HCT116 (cell line): ENCODE measurements at regions not wholly inside any gene's neighbourhood (a gene's known extent, or its start where the extent isn't known, plus 50 kb on each side); places are given as distances from the start of the nearest gene placed in this dataset.

Experiments
- ATAC-seq: fragments of 200-7000 bp; cut with Tn5 transposase; 2 replicates; pipeline ENCODE4 v1.9.1; 2020; ENCODE audit warnings: mild to moderate bottlenecking, moderate library complexity
- BruUV-seq: library from RNA; stranded (reverse); fragments of 400-500 nt; replicated peaks from 2 replicates; lab custom pipeline; 2021; lab: Mats Ljungman, UMichigan
- CTCF ChIA-PET: fragments of 300-600 bp; sonication (Branson Sonifier 250); formaldehyde crosslinking; loops from one replicate; lab custom pipeline; 2021; ENCODE audit warnings: antibody characterized with exemption; lab: Charles Lee
- POLR2A ChIA-PET: fragments of 300-600, 350-600 bp; sonication (Branson Sonifier 250); formaldehyde crosslinking; loops from one replicate; lab custom pipeline; 2021; ENCODE audit warnings: antibody characterized with exemption; lab: Charles Lee
- RAD21 ChIA-PET, 2 experiments: fragments of 300-600 bp; sonication (Branson Sonifier 250); formaldehyde crosslinking; loops; one replicate each; lab custom pipeline; 2023; ENCODE audit warnings: low total read pairs in 2 of 2; ENCODE audit not compliant: uncharacterized antibody in 2 of 2, unreplicated experiment in 2 of 2, low non-redundant PET in 1 of 2; lab: Charles Lee
- DNase-seq: peaks from one replicate; pipeline ENCODE4 v3.0.0-alpha.2; 2010; ENCODE audit warnings: low read depth, low spot score
- H2AFZ ChIP-seq: fragments of 200-600 bp; shearing (Covaris generic), sonication (generic); 2 replicates; pipeline ENCODE4 v1.6.1; 2017; ENCODE audit warnings: low read depth, mixed run types, mixed read lengths, antibody characterized with exemption, low read length; ENCODE audit not compliant: poor library complexity, severe bottlenecking
- H3K27ac ChIP-seq: 2 replicates; pipeline ENCODE4 v1.5.1; 2012; ENCODE audit warnings: low read depth, low read length
- H3K27me3 ChIP-seq: fragments of 200-600 bp; sonication (generic); 2 replicates; pipeline ENCODE4 v1.6.1; 2016; ENCODE audit warnings: mixed run types, low read length, mixed read lengths; ENCODE audit not compliant: insufficient read depth
- H3K36me3 ChIP-seq, 2 experiments: fragments of 200-500 bp in 1 of 2; fragments of 200-600 bp in 1 of 2; sonication (Bioruptor generic) in 1 of 2; sonication (generic) in 1 of 2; 2 replicates each; pipeline versions ENCODE4 v1.5.1 to v1.6.1; 2014 to 2016; ENCODE audit warnings: low read length in 2 of 2, inconsistent platforms in 1 of 2, mixed read lengths in 1 of 2, mixed run types in 1 of 2; ENCODE audit not compliant: insufficient read depth in 2 of 2, control insufficient read depth in 1 of 2
- H3K4me1 ChIP-seq, 2 experiments: fragments of 200-600 bp in 1 of 2; sonication (generic) in 1 of 2; 2 replicates each; pipeline versions ENCODE4 v1.5.1 to v1.6.1; 2012 to 2017; ENCODE audit warnings: low read length in 2 of 2, inconsistent platforms in 1 of 2, mild to moderate bottlenecking in 1 of 2, mixed read lengths in 1 of 2, mixed run types in 1 of 2, moderate library complexity in 1 of 2; ENCODE audit not compliant: insufficient read depth in 2 of 2, control insufficient read depth in 1 of 2
- H3K4me2 ChIP-seq: fragments of 200-600 bp; sonication (generic); 2 replicates; pipeline ENCODE4 v1.6.1; 2017; ENCODE audit warnings: mixed run types, low read length, mixed read lengths
- H3K4me3 ChIP-seq, 2 experiments: fragments of 200-600 bp in 1 of 2; sonication (generic) in 1 of 2; replicated peaks in 1 of 2; 2 replicates each; pipeline ENCODE4 v1.5.1; 2011 to 2016; ENCODE audit warnings: low read length in 2 of 2, control low read depth in 1 of 2, low read depth in 1 of 2, mild to moderate bottlenecking in 1 of 2, mixed read lengths in 1 of 2, mixed run types in 1 of 2
- H3K79me2 ChIP-seq: fragments of 200-600 bp; sonication (generic); 2 replicates; pipeline ENCODE4 v1.6.1; 2017; ENCODE audit warnings: mild to moderate bottlenecking, mixed run types, low read length, moderate library complexity, mixed read lengths; ENCODE audit not compliant: insufficient read depth
- H3K9ac ChIP-seq: fragments of 200-600 bp; sonication (generic); 2 replicates; pipeline ENCODE4 v1.6.1; 2016; ENCODE audit warnings: low read length, mixed read lengths
- H3K9me2 ChIP-seq: fragments of 200-600 bp; sonication (generic), shearing (Covaris generic); 2 replicates; pipeline ENCODE4 v1.6.1; 2017; ENCODE audit warnings: mixed run types, mild to moderate bottlenecking, moderate library complexity; ENCODE audit not compliant: insufficient read depth
- H3K9me3 ChIP-seq, 2 experiments: fragments of 200-500 bp in 1 of 2; fragments of 200-600 bp in 1 of 2; sonication (Bioruptor generic) in 1 of 2; sonication (generic) in 1 of 2; 2 replicates each; pipeline ENCODE4 v1.6.1; 2014 to 2017; ENCODE audit warnings: low read length in 2 of 2, mixed read lengths in 2 of 2, inconsistent platforms in 1 of 2, low read depth in 1 of 2, mild to moderate bottlenecking in 1 of 2, mixed run types in 1 of 2, moderate library complexity in 1 of 2; ENCODE audit not compliant: control insufficient read depth in 1 of 2, insufficient read depth in 1 of 2
- H4K20me1 ChIP-seq: fragments of 200-600 bp; sonication (generic), shearing (Covaris generic); 2 replicates; pipeline ENCODE4 v1.6.1; 2017; ENCODE audit warnings: mixed run types, mild to moderate bottlenecking, moderate library complexity; ENCODE audit not compliant: insufficient read depth
- CBX3 ChIP-seq: IDR thresholded peaks from 2 replicates; pipeline ENCODE4 v1.6.1; 2012; ENCODE audit warnings: low read depth
- CEBPB ChIP-seq: IDR thresholded peaks from 2 replicates; pipeline ENCODE4 v1.6.1; 2012; ENCODE audit warnings: low read depth
- EGR1 ChIP-seq: IDR thresholded peaks from 2 replicates; pipeline ENCODE4 v1.6.1; 2012; ENCODE audit warnings: low read depth
- ELF1 ChIP-seq: IDR thresholded peaks from 2 replicates; pipeline ENCODE4 v1.6.1; 2012; ENCODE audit warnings: low read depth, borderline replicate concordance
- FOSL1 ChIP-seq: IDR thresholded peaks from 2 replicates; pipeline ENCODE4 v1.6.1; 2012; ENCODE audit warnings: low read depth
- JUND ChIP-seq: IDR thresholded peaks from 2 replicates; pipeline ENCODE4 v1.6.1; 2012
- SP1 ChIP-seq: IDR thresholded peaks from 2 replicates; pipeline ENCODE4 v1.6.1; 2012; ENCODE audit warnings: low read depth
- SRF ChIP-seq: IDR thresholded peaks from 2 replicates; pipeline ENCODE4 v1.6.1; 2012; ENCODE audit warnings: low read depth
- YY1 ChIP-seq: IDR thresholded peaks from 2 replicates; pipeline ENCODE4 v1.6.1; 2011; ENCODE audit warnings: low read length, low read depth, moderate library complexity, mild to moderate bottlenecking; ENCODE audit not compliant: insufficient replicate concordance; ENCODE audit errors: extremely low read depth
- ZNF274 ChIP-seq: fragments of 200-500 bp; sonication (Bioruptor generic); IDR thresholded peaks from 2 replicates; pipeline ENCODE4 v1.6.1; 2014; ENCODE audit warnings: mild to moderate bottlenecking, low read depth, low read length, inconsistent platforms
- intact Hi-C: fragments of 100-400 bp; cut with micrococcal nuclease; formaldehyde crosslinking; loops from 2 replicates; pipeline ENCODE4 v1.10.0; 2022
- TF ChIP-seq, protein P1 (sequence below): IDR thresholded peaks from 2 replicates; pipeline ENCODE4 v1.6.1; 2011; ENCODE audit warnings: mild to moderate bottlenecking, low read length, moderate library complexity; ENCODE audit not compliant: insufficient replicate concordance; ENCODE audit errors: extremely low read depth
- TF ChIP-seq, protein P2 (sequence below): IDR thresholded peaks from 2 replicates; pipeline ENCODE4 v1.6.1; 2012
- TF ChIP-seq, protein P3 (sequence below): IDR thresholded peaks from 2 replicates; pipeline ENCODE4 v1.6.1; 2012

- TF ChIP-seq, protein P1, sequence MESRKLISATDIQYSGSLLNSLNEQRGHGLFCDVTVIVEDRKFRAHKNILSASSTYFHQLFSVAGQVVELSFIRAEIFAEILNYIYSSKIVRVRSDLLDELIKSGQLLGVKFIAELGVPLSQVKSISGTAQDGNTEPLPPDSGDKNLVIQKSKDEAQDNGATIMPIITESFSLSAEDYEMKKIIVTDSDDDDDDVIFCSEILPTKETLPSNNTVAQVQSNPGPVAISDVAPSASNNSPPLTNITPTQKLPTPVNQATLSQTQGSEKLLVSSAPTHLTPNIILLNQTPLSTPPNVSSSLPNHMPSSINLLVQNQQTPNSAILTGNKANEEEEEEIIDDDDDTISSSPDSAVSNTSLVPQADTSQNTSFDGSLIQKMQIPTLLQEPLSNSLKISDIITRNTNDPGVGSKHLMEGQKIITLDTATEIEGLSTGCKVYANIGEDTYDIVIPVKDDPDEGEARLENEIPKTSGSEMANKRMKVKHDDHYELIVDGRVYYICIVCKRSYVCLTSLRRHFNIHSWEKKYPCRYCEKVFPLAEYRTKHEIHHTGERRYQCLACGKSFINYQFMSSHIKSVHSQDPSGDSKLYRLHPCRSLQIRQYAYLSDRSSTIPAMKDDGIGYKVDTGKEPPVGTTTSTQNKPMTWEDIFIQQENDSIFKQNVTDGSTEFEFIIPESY = no peak
- TF ChIP-seq YY1 = no peak
- TF ChIP-seq, protein P2, sequence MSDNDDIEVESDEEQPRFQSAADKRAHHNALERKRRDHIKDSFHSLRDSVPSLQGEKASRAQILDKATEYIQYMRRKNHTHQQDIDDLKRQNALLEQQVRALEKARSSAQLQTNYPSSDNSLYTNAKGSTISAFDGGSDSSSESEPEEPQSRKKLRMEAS = no peak
- TF ChIP-seq JUND = no peak
- no peak for TF ChIP-seq ZNF274
- TF ChIP-seq CBX3 = no peak
- TF ChIP-seq EGR1 = no peak
- TF ChIP-seq, protein P3, sequence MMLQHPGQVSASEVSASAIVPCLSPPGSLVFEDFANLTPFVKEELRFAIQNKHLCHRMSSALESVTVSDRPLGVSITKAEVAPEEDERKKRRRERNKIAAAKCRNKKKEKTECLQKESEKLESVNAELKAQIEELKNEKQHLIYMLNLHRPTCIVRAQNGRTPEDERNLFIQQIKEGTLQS = no peak
Measured at GRCh38 chr4:24742773-24743172, 52.6 kb upstream of the SOD3 start (continued).

- POLR2A ChIA-PET = no interaction called here
Measured at GRCh38 chr4:24743206-24743605, 52.2 kb upstream of the SOD3 start.

More at GRCh38 chr4:24743206-24743605, 52.2 kb upstream of the SOD3 start:
- H3K4me1 ChIP-seq = no peaks in the 10 kb centered on the region
- H3K9me3 ChIP-seq = no peaks in the 10 kb centered on the region
- TF ChIP-seq SRF = no peak
- no peak for TF ChIP-seq JUND
- TF ChIP-seq SP1 = no peak
- no peak for TF ChIP-seq ELF1
- TF ChIP-seq FOSL1 = no peak
- TF ChIP-seq, protein P1 = no peak
- no peak for TF ChIP-seq CEBPB
- H4K20me1 ChIP-seq = no peaks in the 10 kb centered on the region
- H3K79me2 ChIP-seq = no peaks in the 10 kb centered on the region
- ChIA-PET RAD21 (no interaction called here), CTCF (no interaction called here)
- no peak for ATAC-seq
- no peak overlapping the region for H3K4me3 ChIP-seq
- no peak for DNase-seq
- no peaks in the 10 kb centered on the region for H3K36me3 ChIP-seq
- intact Hi-C loops = no loop called here
- no peaks in the 10 kb centered on the region for H3K9me2 ChIP-seq
- no peak overlapping the region for H3K4me2 ChIP-seq
- H3K27ac ChIP-seq = no peak overlapping the region
- H3K27me3 ChIP-seq = no peaks in the 10 kb centered on the region
- BruUV-seq = no TSS peak
- H3K9ac ChIP-seq = no peak overlapping the region
- H2AFZ ChIP-seq = no peak overlapping the region
